DND-41 (cell line): ENCODE measurements at regions not wholly inside any gene's neighbourhood (a gene's known extent, or its start where the extent isn't known, plus 50 kb on each side); places are given as distances from the start of the nearest gene placed in this dataset.

ENCODE experiments used
- EZH2 ChIP-seq: IDR thresholded peaks from 3 replicates; pipeline ENCODE4 v1.6.1; 2012; ENCODE audit warnings: borderline replicate concordance, low read depth, mild to moderate bottlenecking, moderate library complexity, low read length, inconsistent platforms; ENCODE audit not compliant: severe bottlenecking
- TF ChIP-seq, protein P1 (sequence below): IDR thresholded peaks from 2 replicates; pipeline ENCODE4 v1.5.1; 2012; ENCODE audit warnings: borderline replicate concordance, low read length, moderate library complexity, mild to moderate bottlenecking; ENCODE audit not compliant: poor library complexity, severe bottlenecking; ENCODE audit errors: extremely low read depth

DNA sequence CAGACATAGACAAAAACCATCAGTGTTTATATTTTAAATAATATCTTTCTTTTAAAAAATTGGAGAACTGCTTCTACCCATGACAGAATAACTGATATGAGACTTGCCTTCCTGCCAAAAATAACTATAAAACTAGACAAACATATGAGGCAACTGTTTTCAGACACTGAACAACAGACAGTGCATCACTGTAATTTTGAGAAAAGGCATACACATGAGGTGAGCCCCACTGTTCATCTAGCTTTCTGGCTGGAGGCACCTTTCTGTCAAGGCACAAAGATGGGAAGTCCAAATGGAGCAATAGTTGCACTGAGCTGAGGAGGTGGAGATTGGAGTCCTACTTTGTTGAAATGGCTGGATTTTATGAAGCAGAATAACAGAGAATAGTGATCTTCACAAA lies 71.9 kb upstream of the ZNF507 start:
- TF ChIP-seq, protein P1, sequence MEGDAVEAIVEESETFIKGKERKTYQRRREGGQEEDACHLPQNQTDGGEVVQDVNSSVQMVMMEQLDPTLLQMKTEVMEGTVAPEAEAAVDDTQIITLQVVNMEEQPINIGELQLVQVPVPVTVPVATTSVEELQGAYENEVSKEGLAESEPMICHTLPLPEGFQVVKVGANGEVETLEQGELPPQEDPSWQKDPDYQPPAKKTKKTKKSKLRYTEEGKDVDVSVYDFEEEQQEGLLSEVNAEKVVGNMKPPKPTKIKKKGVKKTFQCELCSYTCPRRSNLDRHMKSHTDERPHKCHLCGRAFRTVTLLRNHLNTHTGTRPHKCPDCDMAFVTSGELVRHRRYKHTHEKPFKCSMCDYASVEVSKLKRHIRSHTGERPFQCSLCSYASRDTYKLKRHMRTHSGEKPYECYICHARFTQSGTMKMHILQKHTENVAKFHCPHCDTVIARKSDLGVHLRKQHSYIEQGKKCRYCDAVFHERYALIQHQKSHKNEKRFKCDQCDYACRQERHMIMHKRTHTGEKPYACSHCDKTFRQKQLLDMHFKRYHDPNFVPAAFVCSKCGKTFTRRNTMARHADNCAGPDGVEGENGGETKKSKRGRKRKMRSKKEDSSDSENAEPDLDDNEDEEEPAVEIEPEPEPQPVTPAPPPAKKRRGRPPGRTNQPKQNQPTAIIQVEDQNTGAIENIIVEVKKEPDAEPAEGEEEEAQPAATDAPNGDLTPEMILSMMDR: no peak
- TF ChIP-seq EZH2: no peak
